ENCODE measurements at regions not wholly inside any gene's neighbourhood (a gene's known extent, or its start where the extent isn't known, plus 50 kb on each side); places are given as distances from the start of the nearest gene placed in this dataset.

DNA sequence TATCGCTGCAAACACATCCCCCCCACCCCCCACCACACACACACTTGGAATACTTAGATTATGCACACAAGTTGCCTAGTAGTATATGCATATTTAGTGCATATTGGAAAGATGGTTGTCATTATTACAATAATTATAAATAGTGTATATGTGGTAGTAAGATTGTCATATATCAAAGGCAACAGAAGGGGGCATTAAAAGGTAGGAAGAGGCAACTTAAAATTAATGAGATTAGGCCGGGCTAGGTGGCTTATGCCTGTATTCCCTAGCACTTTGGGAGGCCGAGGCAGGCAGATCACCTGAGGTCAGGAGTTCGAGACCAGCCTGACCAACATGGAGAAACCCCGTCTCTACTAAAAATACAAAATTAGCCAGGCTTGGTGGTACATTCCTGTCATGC is 52.1 kb downstream of the GSC start:
- no peak for DNase-seq (ENCODE audit: low spot score)

DNA sequence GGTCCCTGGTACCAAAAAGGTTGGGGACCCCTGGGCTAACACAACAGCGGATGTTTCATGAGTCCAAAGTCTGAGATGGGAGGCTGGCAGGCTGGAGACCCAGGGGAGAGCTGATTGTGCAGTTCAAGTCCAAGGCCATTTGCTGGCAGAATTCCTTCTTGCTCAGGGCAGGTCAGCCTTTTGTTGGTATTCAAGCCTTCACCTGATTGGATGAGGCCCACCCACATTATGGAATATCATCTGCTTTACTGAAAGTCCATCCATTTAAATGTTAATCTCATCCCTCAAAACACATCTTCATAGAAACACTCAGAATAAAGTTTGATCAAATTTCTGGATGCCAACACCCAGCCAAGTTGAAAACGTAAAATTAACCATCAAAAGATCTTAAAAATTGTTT is 52.9 kb downstream of the GSC start:
- no peak for DNase-seq (ENCODE audit: low spot score)

DNA sequence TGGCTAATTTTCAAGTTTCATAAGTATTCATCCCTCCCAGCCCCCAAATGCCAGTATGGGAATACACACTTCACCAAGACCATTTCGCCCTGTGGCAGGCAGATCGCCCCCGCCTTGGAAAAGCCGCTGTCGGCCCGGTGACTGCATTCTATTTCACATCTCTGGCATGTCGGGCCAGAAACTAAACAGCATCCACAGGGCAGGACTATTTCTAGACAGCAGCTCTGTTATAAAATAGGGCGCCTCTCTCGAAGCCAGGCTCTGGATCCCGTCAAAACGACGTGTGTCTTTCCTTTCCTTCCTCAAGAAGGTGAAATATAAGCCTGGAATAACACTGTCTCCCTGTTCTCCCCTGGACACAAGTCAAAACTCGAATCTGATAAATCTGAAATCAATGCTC is 56.8 kb downstream of the GSC start:
- DNase-seq (ENCODE audit: low spot score): no peak

DNA sequence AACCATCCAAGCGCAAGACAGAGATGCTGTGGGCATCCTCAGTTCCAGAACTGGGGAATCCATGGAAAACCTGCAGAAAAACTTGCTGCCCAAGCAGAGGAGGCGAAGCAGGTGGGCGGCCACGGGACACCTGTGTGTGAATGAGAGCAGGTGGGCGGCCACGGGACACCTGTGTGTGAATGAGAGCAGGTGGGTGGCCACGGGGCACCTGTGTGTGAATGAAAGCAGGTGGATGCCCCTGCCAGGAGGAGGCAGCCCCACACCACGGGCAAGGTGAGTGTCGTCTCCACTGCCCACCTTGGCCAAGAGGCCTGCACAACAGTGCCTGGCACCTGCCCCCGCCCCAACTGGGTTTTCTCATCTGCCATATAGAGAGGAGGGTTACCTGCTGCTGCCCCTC is 59.2 kb downstream of the GSC start:
- no peak for DNase-seq (ENCODE audit: low spot score)

DNA sequence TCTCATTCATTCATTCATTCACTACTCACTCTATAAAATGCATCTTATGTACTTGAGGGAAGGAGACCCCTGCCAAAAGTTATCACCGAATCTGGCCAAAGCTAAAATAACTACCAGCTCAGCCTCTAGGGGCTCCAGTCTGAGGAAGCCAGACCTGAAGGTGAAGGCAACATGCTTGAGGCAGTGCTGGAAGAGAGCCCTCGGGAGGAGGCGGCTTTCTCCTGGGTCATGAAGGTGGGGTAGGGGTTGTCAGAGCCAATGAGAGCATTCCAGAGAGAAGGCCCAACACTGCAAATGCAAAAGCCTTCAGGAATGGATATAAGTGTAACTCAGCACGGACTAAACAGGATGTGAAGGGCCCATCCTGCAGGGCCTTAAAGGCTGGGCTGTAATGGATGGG is 62.4 kb downstream of the GSC start:
- peak; percentile 31 for DNase-seq (ENCODE audit: low spot score)

DNA sequence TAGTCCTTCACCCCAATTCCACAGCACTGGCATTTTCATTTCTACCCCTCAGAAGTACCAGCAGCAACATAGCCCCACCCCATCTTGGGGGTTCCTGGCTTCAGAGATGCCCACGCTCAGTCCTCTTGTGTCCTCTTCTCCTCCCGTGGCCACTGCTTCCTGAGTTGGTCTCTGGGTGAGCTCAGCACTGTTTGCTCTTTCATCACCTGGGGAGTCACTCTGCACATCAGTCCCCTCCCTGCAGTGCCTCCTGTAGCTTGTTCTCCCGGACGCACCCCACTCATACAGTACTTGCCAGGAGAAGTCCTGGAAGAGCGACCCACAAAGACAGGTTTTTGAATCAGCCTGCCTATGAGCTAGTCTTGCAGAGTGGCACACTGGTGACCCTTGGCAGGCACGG is 63.8 kb downstream of the GSC start:
- no peak for DNase-seq (ENCODE audit: low spot score)

DNA sequence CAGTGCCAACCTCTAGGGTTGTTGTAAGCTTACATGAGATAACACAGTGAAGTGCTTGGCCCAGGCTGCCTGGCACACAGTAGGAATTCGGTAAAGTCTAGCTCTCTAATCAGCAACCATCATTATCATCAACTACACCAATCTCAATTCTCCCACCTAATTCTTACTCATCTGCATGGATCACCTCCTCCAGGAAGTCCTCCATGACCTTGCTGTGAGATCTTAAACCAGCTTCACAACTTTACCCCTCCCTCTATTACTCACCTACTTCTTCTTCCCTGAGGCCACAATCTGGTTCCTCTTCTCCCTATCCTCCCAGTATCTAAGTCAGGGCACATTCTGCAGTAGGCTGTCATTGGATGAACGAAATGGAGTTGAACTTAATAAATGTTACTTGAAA is 67.3 kb downstream of the GSC start:
- DNase-seq (ENCODE audit: low spot score): no peak

DNA sequence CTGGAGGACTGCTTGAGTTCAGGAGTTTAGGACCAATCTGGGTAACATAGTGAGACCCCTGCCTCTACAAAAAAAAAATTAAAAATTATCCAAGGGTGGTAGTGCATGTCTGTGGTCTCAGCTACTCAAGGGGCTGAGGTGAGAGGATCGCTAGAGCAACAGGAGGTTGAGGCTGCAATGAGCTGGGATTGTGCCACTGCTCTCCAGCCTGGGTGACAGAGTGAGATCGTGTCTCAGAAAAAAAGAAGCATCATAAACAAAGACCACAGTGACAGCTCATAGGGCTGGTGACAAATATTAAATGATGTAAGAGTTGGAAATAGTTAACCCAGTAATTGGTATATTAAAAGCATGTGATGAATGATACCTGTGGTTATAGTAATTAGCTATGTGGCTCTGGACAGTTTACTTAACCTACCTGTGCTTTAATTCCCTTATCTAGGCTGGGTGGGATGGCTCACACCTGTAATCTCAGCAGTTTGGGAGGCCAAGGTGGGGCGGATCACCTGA is 68.0 kb downstream of the GSC start:
- no peak for DNase-seq (ENCODE audit: low spot score)

DNA sequence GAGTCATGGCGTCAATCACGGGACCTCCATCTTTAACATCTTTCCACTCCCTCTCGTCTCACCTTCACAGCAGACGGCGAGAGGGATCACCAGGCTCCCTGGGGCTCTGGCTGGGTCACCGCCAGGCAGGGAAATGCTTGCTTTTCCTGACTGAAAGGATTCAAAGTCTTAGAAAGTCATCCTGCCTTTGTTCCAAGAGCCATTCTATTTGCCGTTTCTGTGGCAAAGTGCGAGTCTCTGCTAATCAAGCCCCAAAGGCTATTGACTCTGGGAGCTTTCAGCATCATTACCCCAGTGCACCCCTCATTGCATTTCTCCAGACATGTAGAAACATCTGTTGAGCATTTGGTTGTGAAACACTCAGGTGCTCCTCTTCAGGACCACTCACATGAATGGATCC is 69.6 kb downstream of the GSC start:
- DNase-seq (ENCODE audit: low spot score): no peak

DNA sequence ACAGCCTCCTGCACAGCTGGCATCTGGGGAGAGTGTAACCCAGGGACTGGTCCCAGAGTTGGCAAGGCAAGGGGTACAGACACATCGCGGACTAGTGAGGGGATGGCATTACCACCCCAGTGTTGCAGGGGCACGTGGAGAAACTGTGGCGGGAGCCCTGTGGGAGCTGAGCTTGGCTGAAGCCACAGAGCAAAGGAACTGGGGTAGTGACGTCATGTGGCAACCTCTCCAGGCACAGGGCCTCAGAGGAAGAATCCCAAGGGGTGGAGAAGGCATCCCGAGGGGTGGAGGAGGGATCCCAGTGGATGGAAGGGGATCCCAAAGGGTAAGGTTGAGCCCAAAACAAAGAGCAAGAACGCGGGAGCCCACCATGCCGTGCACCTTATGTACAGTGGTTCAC is 70.1 kb downstream of the GSC start:
- DNase-seq (ENCODE audit: low spot score): no peak

DNA sequence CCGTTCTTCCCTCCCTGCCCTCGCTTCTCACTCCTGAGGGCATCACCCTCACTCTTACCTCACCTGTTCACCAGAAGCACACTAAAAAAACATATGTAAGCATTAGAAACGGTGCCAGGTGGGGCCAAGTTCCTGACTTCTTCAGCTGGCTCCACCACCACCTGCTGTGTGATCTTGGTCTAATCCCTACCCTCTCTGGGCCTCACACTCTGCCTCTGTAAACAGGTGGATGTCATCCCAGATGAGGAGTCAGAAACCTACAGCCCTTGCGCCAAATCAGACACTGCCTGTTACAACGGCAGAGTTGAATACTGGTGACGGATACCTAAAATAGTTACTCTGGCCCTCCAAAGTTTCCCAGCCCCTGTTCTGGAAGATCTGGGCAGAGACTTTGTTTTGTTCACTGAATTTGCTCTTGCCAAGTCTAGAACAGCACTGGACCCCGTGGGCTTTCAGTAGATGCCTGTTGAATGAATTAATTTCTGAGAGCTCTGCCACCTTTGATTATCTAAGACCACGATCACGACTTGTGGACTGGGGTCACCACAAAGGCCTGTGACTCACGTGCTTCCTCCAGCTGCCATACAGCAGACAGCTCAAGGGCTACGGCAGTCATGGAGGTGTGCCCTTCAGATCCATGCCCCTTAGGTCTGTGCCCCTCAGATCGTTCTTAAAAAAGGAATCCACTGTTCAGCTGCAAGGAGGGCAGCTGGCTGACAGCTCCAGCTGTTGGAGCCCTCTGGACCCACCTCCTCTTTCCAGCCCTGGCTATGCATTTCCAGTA is 71.9 kb downstream of the GSC start:
- DNase-seq (ENCODE audit: low spot score): no peak

DNA sequence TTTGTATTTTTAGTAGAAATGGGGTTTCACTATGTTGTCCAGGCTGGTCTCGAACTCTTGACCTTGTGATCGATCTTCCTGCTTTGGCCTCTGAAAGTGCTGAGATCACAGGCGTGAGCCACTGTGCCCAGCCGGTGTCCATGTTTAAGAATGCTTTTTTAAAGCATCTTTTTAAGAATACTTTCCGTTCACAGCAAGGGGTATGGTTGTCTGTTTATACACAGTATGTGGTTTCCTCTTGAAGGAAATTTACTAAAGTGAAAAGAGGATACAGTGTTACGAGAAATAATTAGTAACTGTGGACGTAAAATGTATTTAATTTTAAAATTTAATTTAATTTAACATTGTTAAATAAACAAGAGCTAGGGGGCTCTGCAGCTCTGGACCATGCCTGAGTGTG is 73.4 kb downstream of the GSC start:
- DNase-seq (ENCODE audit: low spot score): no peak

DNA sequence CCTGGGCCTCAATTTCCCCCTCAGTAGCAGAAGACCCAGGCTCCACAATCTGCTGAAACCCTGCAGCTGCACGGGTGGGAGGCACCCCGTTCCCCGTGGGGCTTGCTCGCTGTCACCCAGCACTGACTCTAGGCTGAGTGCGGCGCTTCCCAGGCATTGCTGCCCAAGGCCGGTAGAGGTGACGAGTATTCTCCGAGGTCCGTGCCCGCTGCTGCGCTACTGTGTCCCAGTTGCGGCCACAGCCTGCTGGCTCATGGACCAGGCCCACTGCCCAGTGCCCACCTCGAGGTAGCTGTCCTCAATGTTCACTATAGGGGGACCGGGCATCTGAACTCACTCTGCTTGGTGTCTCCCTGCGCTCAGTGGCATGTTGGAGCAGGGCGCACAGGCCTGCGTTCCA is 74.7 kb downstream of the GSC start:
- DNase-seq (ENCODE audit: low spot score): no peak

DNA sequence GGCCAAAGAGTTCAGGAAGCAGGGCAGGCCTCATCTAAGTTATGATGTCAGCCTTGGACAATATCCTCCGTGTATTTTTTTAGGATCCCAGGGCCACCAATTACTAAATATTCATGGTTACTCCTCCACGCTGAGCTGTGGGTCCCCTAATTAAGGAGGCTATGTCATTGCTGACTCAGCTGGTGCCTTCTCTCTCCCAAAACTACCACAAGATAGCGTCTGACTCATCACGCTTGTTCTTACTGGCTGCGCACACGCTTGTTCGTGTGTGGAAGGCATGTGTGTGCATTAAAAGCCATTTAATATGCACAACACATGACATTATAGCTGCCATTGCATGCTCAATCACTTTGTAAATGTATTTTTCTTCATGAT is 78.3 kb downstream of the GSC start:
- DNase-seq (ENCODE audit: low spot score): no peak

DNA sequence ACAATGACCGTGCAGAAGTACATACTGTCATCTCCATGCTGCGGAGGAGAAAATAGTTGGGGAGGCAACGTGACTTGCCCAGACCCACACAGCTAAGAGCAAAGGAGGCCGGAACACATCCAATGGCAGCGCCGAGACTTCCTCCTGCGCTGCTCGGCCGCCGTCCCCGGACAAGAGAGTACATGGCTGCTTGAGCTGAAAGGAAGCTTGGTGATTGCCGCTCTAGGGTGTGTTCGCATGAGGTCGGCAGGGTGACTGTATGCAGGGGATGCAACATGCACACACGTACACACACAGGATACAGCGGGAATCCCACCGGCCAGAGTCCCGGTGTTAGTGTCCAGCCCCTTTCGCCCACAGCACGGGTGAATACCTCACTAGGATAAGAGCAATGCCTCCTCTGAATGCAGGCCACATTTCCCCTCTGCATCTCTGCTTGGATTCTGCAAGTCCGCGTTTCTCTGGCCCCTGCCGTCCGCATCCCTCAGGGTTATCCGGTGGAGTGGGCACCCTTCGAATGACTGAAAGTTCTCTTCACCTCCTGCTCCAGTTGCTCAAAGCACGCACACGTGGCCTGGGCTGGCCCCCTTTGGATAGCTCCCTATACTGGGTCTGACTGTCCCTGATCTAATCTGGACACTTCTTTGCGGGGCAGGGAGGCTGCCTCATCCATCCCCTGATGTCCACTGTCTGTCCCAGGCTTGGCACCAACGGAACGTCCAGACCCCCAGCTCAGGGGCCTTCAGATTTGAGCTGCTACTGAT is 78.8 kb downstream of the GSC start:
- DNase-seq (ENCODE audit: low spot score): no peak

DNA sequence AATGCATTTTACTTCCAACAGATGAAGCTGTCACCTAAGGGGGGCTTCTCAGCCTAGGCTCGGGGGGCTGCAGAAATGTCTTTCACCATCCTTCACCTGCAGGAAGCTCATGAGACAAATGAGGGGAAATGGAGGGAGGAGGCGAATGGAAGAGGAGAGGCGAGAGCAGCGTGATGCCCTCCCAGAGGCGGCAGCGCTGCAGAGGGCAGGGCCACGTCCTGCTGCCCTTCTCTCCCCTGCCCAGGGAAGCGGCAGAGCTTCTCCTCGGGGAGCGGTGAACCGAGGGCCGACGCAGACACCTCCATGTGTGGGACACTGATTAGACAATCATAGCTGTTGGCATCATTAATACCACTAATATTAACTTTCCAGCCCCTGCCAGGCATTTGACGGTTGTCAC is 78.3 kb downstream of the SERPINA3 start:
- DNase-seq (ENCODE audit: low spot score): no peak

DNA sequence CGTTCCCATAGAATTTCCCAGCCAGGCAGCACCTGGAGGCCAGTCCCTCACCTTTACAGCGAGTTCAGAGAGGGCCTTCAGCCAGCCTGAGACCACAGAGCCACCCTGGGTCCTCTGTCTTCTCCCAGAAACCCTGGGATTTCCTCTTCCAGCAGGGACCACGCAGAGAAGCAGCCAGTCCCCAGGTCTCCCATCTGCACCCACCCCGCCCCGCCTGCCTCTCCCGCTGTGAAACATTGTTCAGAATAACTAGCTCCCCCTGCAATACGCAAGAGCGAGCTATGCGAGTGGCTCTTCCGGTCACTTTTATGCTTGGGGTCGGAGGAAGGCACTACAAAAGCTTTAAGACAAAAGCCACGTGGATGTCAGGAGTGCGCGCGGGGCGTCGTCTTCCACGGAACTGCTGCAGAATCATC is 77.8 kb downstream of the SERPINA3 start:
- no peak for DNase-seq (ENCODE audit: low spot score)

DNA sequence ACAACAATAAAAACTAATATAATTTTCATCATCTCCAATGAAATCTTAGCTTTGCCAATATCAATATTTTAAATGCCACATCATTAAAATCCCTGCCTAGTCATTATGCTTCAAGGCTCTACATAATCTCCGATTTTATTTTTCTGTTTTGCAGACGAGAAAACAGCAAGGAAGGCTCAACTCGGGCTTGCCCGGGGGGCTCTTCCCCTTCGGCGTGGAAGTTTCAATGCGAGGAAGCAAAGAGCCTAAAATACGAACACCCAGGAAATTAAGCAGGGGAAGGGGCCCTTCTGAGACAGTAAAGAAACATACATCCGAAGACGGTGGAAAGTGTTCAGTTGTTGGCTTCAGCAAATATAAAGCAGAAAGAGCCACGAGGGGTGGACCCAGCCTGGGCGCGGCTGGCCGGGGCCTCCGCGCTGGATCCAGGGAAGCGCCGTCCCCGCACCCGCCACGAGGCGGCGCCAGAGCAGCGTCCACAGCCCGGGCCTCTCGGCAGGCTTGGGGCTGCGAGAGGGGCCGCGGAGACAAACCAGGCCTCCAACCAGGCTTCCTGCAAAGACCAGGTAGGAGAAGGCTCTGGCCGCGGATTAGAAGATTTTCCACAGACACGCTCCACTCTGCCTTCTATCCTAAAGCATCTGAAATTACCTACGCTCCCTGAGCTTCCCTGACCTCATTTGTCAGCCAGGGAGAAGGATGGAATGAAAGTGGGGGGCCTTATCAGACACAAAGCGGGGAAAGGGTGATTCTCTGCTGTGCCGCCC is 77.2 kb downstream of the SERPINA3 start:
- no peak for DNase-seq (ENCODE audit: low spot score)

DNA sequence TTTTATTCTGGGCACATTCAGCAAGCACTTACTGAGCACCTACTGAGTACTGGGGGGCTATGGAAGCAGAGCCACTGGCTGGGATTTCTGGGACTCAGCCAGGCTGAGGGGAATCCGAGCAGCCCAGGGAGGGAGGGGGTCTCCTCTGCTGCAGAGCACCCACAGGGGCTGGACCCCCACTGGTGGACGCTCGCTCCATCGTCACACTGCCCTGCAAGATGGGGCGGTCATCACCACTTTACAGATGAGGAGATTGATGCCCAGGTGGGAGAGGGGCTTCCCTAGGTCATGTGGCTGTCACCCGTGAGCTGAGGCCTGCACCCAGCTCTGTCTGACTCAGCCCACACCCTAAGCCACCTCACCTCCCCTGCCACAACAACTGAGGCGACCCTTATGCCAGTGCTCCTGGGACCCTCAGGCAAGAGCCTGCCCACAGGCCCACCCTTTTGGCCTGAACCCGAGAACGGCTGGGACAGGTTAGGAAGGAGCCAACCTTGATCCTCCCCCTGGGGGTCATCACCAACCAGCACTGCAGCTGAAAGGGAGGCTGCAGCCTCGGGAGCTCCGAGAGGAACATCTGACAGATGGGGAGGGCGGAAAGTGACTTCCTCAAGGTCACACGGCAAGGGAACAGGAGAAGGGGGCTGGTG is 74.4 kb downstream of the SERPINA3 start:
- no peak for DNase-seq (ENCODE audit: low spot score)

DNA sequence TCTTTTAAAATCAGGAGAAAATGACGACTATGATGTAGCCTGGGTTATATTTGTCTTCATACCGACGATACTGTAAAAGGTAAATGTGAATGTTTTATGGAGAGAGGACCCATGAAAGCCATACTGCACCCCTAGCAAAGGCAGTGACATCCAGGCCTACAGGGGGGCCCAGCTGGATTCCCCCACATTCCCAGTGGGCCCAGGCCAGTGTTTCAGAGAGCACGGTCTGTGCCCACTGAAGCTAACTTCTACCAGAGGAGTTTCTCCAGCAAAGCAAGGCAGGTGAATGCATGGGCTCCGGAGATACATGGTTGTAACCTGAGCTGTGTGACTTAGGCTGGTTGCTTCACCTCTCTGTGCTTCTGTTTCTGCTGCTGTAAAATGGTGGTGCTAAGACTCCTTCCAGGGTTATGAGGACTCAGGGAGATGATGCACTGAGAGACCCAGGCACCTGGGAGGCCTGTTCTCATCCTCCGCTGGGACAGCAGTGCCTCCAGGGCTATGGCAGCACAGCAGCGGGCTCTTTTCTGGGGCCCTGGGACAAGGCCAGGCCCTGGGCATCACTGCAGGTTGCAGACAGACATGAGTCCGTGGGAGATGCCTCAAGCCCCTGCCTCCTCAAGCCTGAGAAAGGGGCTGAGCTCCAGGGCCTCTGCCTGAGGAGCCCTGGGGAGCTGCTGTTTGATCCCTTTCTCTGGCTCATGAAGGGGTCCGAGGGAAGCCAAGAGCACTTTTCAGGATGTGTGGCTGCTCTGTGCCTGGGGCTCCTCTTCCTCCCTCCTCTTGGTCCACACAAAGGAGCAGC is 73.7 kb downstream of the SERPINA3 start:
- DNase-seq (ENCODE audit: low spot score): no peak

DNA sequence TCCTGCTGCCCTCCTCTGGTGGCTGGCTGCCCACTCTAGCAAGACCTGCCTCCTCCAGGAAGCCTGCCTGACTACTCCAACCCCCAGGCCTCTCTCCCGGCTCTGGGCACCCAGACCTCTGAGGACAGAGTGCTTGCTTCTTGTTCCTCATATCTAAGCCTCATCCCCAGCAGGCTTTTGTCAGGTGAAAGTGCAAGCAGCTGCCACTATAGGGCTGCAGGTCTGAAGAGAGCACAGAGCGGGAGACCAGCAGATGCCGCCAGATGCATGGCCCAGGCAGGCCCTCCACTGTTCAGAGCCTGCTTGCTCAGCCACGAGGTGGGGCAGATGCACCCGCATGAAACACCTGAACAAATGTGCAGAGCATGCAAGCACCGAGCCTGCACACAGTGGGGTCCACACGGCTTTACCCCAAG is 73.0 kb downstream of the SERPINA3 start:
- DNase-seq (ENCODE audit: low spot score): no peak
